ENCODE measurements at regions not wholly inside any gene's neighbourhood (a gene's known extent, or its start where the extent isn't known, plus 50 kb on each side); places are given as distances from the start of the nearest gene placed in this dataset.

DNA sequence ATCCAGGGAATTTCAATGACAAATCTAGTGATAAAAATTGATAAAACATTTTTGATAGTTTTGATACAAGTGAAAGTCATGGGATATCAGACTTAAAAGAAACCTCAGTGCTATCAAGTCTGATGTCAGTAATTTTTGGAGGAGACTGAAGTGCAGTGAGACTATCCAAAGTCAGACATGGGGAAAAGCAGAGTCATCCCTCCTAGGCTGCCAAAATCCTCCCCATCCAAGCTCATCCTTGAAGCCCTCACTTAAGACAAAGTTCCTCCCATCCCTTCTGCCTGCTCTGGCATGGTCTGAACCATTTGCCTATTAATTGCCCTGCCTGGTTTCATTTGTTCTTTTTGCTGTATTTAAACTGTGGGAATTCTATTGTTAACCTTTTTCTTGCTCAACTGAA lies 456.9 kb upstream of the UBE2E2 start:
- TF ChIP-seq, protein P1, sequence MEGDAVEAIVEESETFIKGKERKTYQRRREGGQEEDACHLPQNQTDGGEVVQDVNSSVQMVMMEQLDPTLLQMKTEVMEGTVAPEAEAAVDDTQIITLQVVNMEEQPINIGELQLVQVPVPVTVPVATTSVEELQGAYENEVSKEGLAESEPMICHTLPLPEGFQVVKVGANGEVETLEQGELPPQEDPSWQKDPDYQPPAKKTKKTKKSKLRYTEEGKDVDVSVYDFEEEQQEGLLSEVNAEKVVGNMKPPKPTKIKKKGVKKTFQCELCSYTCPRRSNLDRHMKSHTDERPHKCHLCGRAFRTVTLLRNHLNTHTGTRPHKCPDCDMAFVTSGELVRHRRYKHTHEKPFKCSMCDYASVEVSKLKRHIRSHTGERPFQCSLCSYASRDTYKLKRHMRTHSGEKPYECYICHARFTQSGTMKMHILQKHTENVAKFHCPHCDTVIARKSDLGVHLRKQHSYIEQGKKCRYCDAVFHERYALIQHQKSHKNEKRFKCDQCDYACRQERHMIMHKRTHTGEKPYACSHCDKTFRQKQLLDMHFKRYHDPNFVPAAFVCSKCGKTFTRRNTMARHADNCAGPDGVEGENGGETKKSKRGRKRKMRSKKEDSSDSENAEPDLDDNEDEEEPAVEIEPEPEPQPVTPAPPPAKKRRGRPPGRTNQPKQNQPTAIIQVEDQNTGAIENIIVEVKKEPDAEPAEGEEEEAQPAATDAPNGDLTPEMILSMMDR (conservative IDR thresholded peaks at IDR 0.05; ENCODE audit: low read depth, low read length) = no peak
- no peak for TF ChIP-seq EZH2 (IDR thresholded peaks at IDR 0.05; ENCODE audit: borderline replicate concordance, low read depth, low read length, poor library complexity, severe bottlenecking)
- H3K27me3 ChIP-seq (replicated peaks; ENCODE audit: insufficient read depth, low read depth, low read length, poor library complexity) = no peaks in the 10 kb centered on the region
- peaks cover 21% of the 10 kb centered on the region for H3K9me3 ChIP-seq (ENCODE audit: low read depth, low read length, poor library complexity, severe bottlenecking)
- no peak for DNase-seq (ENCODE audit: low spot score)
- no peak overlapping the region for H3K4me3 ChIP-seq (ENCODE audit: low read depth, low read length, poor library complexity, severe bottlenecking)
- no peaks in the 10 kb centered on the region for H3K36me3 ChIP-seq (ENCODE audit: insufficient read depth, low read length, poor library complexity, severe bottlenecking)
- no TSS peak for BruUV-seq (replicated peaks)
- H3K27ac ChIP-seq (ENCODE audit: low read depth, low read length, poor library complexity, severe bottlenecking) = no peak overlapping the region
- ChIA-PET POLR2A (ENCODE audit: low non-redundant PET) (no interaction called here), CTCF (no interaction called here)
- H3K4me1 ChIP-seq (ENCODE audit: insufficient read depth, low read length, poor library complexity, severe bottlenecking) = no peaks in the 10 kb centered on the region
- intact Hi-C loops (cut with micrococcal nuclease; ENCODE audit: unreplicated experiment) = no loop called here

GRCh38 chr3:22748453-22749045 lies 454.6 kb upstream of the UBE2E2 start:
- Histone ChIP-seq H3K27me3 (replicated peaks; ENCODE audit: insufficient read depth, low read depth, low read length, poor library complexity) (no peaks in the 10 kb centered on the region), H3K36me3 (ENCODE audit: insufficient read depth, low read length, poor library complexity, severe bottlenecking) (no peaks in the 10 kb centered on the region), H3K9me3 (ENCODE audit: low read depth, low read length, poor library complexity, severe bottlenecking) (peaks cover 32% of the 10 kb centered on the region), H3K4me3 (ENCODE audit: low read depth, low read length, poor library complexity, severe bottlenecking) (no peak overlapping the region), H3K27ac (ENCODE audit: low read depth, low read length, poor library complexity, severe bottlenecking) (no peak overlapping the region), H3K4me1 (ENCODE audit: insufficient read depth, low read length, poor library complexity, severe bottlenecking) (no peaks in the 10 kb centered on the region)
- no peak for DNase-seq (ENCODE audit: low spot score)
- POLR2A ChIA-PET (ENCODE audit: low non-redundant PET) = no interaction called here
- intact Hi-C loops (cut with micrococcal nuclease; ENCODE audit: unreplicated experiment) = no loop called here
- TF ChIP-seq EZH2 (IDR thresholded peaks at IDR 0.05; ENCODE audit: borderline replicate concordance, low read depth, low read length, poor library complexity, severe bottlenecking) = no peak
- TF ChIP-seq, protein P1 (conservative IDR thresholded peaks at IDR 0.05; ENCODE audit: low read depth, low read length) = no peak
- no TSS peak for BruUV-seq (replicated peaks)
- CTCF ChIA-PET = no interaction called here

DNA sequence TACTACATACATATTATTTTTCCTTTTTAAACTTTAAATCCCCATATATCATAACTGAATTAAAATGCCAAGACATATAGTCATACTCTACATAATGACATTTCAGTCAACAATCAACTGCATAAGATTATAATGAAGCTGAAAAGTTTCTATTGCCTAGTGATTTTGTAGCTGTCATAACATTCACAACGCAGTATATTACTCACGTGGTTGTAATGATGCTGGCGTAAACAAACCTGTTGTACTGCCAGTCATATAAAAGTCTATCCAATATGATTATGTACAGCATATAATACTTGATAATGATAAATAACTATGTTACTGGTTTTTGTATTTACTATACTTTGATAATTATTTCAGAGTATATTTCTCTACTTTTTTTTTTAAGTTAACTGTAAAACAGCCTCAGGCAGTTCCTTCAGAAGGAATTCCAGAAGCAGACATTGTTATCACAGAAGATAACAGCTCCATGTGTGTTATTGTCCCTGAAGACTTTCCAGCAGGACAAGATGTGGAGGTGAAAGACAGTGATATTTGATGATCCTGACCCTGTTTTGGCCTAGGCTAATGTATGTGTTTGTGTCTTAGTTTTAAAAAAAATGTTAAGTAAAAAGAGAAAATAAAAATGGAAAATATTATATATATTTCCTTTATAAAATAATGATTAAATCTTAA lies 443.4 kb upstream of the UBE2E2 start:
- DNase-seq (ENCODE audit: low spot score) = no peak
- no TSS peak for BruUV-seq (replicated peaks)
- intact Hi-C loops (cut with micrococcal nuclease; ENCODE audit: unreplicated experiment) = no loop called here

More for the DNA sequence above, 443.4 kb upstream of the UBE2E2 start:
- no peaks in the 10 kb centered on the region for H3K36me3 ChIP-seq (ENCODE audit: insufficient read depth, low read length, poor library complexity, severe bottlenecking)
- TF ChIP-seq, protein P1 (conservative IDR thresholded peaks at IDR 0.05; ENCODE audit: low read depth, low read length) = no peak
- no peak for TF ChIP-seq EZH2 (IDR thresholded peaks at IDR 0.05; ENCODE audit: borderline replicate concordance, low read depth, low read length, poor library complexity, severe bottlenecking)
- no peaks in the 10 kb centered on the region for H3K4me1 ChIP-seq (ENCODE audit: insufficient read depth, low read length, poor library complexity, severe bottlenecking)
- no peaks in the 10 kb centered on the region for H3K27me3 ChIP-seq (replicated peaks; ENCODE audit: insufficient read depth, low read depth, low read length, poor library complexity)
- peaks cover 27% of the 10 kb centered on the region for H3K9me3 ChIP-seq (ENCODE audit: low read depth, low read length, poor library complexity, severe bottlenecking)
- no peak overlapping the region for H3K27ac ChIP-seq (ENCODE audit: low read depth, low read length, poor library complexity, severe bottlenecking)
- CTCF ChIA-PET = no interaction called here
- no peak overlapping the region for H3K4me3 ChIP-seq (ENCODE audit: low read depth, low read length, poor library complexity, severe bottlenecking)
- POLR2A ChIA-PET (ENCODE audit: low non-redundant PET) = no interaction called here
